RWPE1 (cell line): ENCODE measurements at regions not wholly inside any gene's neighbourhood (a gene's known extent, or its start where the extent isn't known, plus 50 kb on each side); places are given as distances from the start of the nearest gene placed in this dataset.

Experiments used
- CTCF ChIA-PET: fragments of 350-600 bp; sonication (Branson Sonifier 250); formaldehyde crosslinking; extraction: SDS; loops from one replicate; lab custom pipeline; 2021; lab: Yijun Ruan, JAX
- POLR2A ChIA-PET: fragments of 400-600 bp; formaldehyde crosslinking; extraction: SDS; loops from one replicate; lab custom pipeline; 2020; ENCODE audit warnings: antibody characterized with exemption; ENCODE audit not compliant: low non-redundant PET; lab: Yijun Ruan, JAX
- DNase-seq: peaks from one replicate; pipeline ENCODE4 v3.0.0; 2012; ENCODE audit warnings: low spot score
- H3K27ac ChIP-seq: fragments of 450-650 bp; 2 replicates; pipeline ENCODE4 v1.5.1; 2017
- CTCF ChIP-seq: fragments of 450-650 bp; conservative IDR thresholded peaks from 2 replicates; pipeline ENCODE4 v1.5.1; 2017; ENCODE audit warnings: low read depth, mild to moderate bottlenecking

GRCh38 chr4:27214010-27214409 is 353.4 kb downstream of the STIM2 start:
- POLR2A ChIA-PET: no interaction called here
- H3K27ac ChIP-seq: no peak overlapping the region
- no peak for DNase-seq
- CTCF ChIA-PET: no interaction called here
- TF ChIP-seq CTCF: no peak

DNA sequence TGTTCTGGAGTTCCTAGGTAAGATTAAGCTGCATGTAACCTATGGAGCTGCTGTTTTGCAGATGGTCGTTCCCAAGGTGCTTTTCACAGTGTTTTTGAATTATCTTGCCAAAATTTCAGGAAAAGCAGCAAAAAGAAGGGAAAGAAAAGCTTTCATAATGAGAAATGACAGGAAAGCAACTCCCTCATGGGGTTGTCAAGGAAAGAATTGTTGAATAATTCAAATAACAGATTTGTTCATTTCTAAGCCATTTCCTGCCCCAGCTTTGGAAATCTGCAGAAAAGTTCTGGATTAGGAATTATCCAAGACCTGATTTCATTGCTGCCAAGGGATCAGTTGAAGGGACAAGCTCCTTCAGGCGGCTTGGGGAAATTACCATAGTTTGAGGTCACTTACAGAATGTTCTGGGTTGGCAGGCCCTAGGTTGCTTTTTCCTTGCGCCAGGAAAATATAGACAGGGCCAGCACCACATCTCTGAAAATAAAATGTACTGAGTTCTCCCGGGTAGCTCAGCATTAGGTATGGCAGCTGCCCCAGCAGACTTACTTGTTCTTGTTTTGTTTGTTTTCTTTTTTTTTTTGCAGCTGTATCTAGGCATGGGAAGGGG is 354.7 kb downstream of the STIM2 start:
- ChIA-PET CTCF (no interaction called here), POLR2A (no interaction called here)

GRCh38 chr4:27217261-27217769 is 356.7 kb downstream of the STIM2 start:
- ChIA-PET POLR2A (no interaction called here), CTCF (interaction anchor here (0.5 kb wide), 1 partner anchor 80 kb away, joined by 3 read pairs; no protein-coding TSS in a partner anchor)
- H3K27ac ChIP-seq: no peak overlapping the region
- TF ChIP-seq CTCF: no peak
- DNase-seq: peak; percentile 59

More for the DNA sequence above, 354.7 kb downstream of the STIM2 start:
- no peak for TF ChIP-seq CTCF
- no peak overlapping the region for H3K27ac ChIP-seq
- DNase-seq: no peak

- no peak overlapping the region for H3K27ac ChIP-seq
- DNase-seq: peak; percentile 26
- TF ChIP-seq CTCF: no peak
- POLR2A ChIA-PET: no interaction called here
- CTCF ChIA-PET: no interaction called here
Observed at GRCh38 chr4:27218013-27218412, 357.4 kb downstream of the STIM2 start.

- CTCF ChIA-PET: no interaction called here
Observed at GRCh38 chr4:27223326-27223725, 362.7 kb downstream of the STIM2 start.

DNA sequence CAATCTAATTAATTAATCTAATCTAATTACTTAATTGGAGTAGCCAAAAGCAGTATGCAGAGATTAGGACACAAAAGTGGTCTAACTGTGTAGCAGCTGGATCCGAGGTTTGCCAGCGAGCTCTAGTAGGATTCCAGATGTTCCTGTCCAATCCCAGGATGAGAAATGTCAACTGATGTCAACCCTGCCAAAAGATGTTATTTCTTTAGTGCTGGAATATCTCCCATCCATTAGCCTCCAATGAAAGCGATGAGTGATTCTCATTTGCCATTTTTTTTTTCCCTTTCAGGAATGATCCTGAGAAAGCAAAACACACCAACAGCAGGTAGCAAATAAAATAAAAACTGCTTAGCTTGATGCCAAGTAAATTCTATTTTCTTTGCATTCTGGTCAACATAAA is 372.9 kb downstream of the STIM2 start:
- no peak for TF ChIP-seq CTCF
- no peak for DNase-seq
- ChIA-PET CTCF (interaction anchor here (0.5 kb wide), 1 partner anchor 461 kb away, joined by 3 read pairs; no protein-coding TSS in a partner anchor), POLR2A (no interaction called here)
- H3K27ac ChIP-seq: no peak overlapping the region

More at GRCh38 chr4:27223326-27223725, 362.7 kb downstream of the STIM2 start:
- POLR2A ChIA-PET: no interaction called here
- TF ChIP-seq CTCF: no peak
- DNase-seq: no peak
- H3K27ac ChIP-seq: no peak overlapping the region
